CD14-positive monocyte (primary cell): ENCODE measurements at regions not wholly inside any gene's neighbourhood (a gene's known extent, or its start where the extent isn't known, plus 50 kb on each side); places are given as distances from the start of the nearest gene placed in this dataset.

Source experiments
- DNase-seq, 3 donors: peaks; one replicate each; pipeline ENCODE4 v3.0.0-alpha.2; 2011 to 2022
- H2AFZ ChIP-seq: 2 replicates; pipeline ENCODE4 v1.6.0; 2012; ENCODE audit warnings: mild to moderate bottlenecking, low read depth, low read length, inconsistent platforms; ENCODE audit not compliant: insufficient read depth, poor library complexity, severe bottlenecking
- H3K27ac ChIP-seq, 2 donors: 1 replicate in 1 of 2; 2 replicates in 1 of 2; pipeline ENCODE4 v1.5.1; 2012 to 2013; ENCODE audit warnings: low read length in 2 of 2, control low read depth in 1 of 2, inconsistent platforms in 1 of 2, low read depth in 1 of 2, mild to moderate bottlenecking in 1 of 2
- H3K27me3 ChIP-seq, 2 donors: one replicate each; pipeline versions ENCODE4 v1.6.0 to v1.6.1; 2011 to 2013; ENCODE audit warnings: low read length in 2 of 2; ENCODE audit not compliant: control insufficient read depth in 2 of 2, insufficient read depth in 2 of 2
- H3K36me3 ChIP-seq, 2 donors: replicated peaks in 1 of 2; 1 replicate in 1 of 2; 2 replicates in 1 of 2; pipeline versions ENCODE4 v1.5.1 to v1.6.1; 2012 to 2013; ENCODE audit warnings: low read length in 2 of 2, control low read depth in 1 of 2, inconsistent platforms in 1 of 2, mild to moderate bottlenecking in 1 of 2; ENCODE audit not compliant: insufficient read depth in 2 of 2, control insufficient read depth in 1 of 2
- H3K4me1 ChIP-seq, 2 donors: 1 replicate in 1 of 2; 2 replicates in 1 of 2; pipeline versions ENCODE4 v1.5.1 to v1.6.1; 2012 to 2013; ENCODE audit warnings: low read length in 2 of 2, control low read depth in 1 of 2, inconsistent platforms in 1 of 2, mild to moderate bottlenecking in 1 of 2, moderate library complexity in 1 of 2; ENCODE audit not compliant: insufficient read depth in 2 of 2, control insufficient read depth in 1 of 2
- H3K4me2 ChIP-seq: replicated peaks from 2 replicates; pipeline ENCODE3; 2012; ENCODE audit warnings: low read length, moderate library complexity, mild to moderate bottlenecking; ENCODE audit not compliant: poor library complexity, severe bottlenecking; ENCODE audit errors: extremely low read depth
- H3K4me3 ChIP-seq, 3 experiments: fragments of 200-600 bp in 1 of 3; sonication (generic) in 1 of 3; replicated peaks in 1 of 3; 1 replicate in 2 of 3; 2 replicates in 1 of 3; pipeline ENCODE4 v1.5.1; 2011 to 2013; ENCODE audit warnings: low read length in 3 of 3, mild to moderate bottlenecking in 3 of 3, control low read depth in 2 of 3, low read depth in 2 of 3, inconsistent platforms in 1 of 3, moderate library complexity in 1 of 3
- H3K79me2 ChIP-seq: 2 replicates; pipeline ENCODE4 v1.6.0; 2012; ENCODE audit warnings: mild to moderate bottlenecking, control low read depth, inconsistent platforms, low read length, moderate library complexity; ENCODE audit not compliant: insufficient read depth
- H3K9ac ChIP-seq: 2 replicates; pipeline ENCODE4 v1.6.0; 2017; ENCODE audit warnings: low read length, mild to moderate bottlenecking; ENCODE audit not compliant: insufficient read depth, poor library complexity, severe bottlenecking
- H3K9me3 ChIP-seq, 2 donors: replicated peaks in 1 of 2; 1 replicate in 1 of 2; 2 replicates in 1 of 2; pipeline versions ENCODE4 v1.5.1 to v1.6.1; 2012 to 2013; ENCODE audit warnings: low read length in 2 of 2, control low read depth in 1 of 2; ENCODE audit not compliant: control insufficient read depth in 1 of 2, insufficient read depth in 1 of 2
- H4K20me1 ChIP-seq: 2 replicates; pipeline ENCODE4 v1.6.0; 2012; ENCODE audit warnings: mild to moderate bottlenecking, low read length, control low read depth, moderate library complexity; ENCODE audit not compliant: insufficient read depth
- H3K27ac Mint-ChIP-seq, 7 donors: one replicate each; pipeline ENCODE4 v1.8.0; 2020; ENCODE audit warnings: mild to moderate bottlenecking in 7 of 7, mixed read lengths in 7 of 7, moderate library complexity in 6 of 7, inconsistent platforms in 2 of 7
- H3K27me3 Mint-ChIP-seq, 3 donors: one replicate each; pipeline ENCODE4 v1.8.0; 2021 to 2022; ENCODE audit warnings: low read depth in 3 of 3, mild to moderate bottlenecking in 3 of 3, mixed read lengths in 3 of 3, moderate library complexity in 3 of 3, inconsistent platforms in 1 of 3
- H3K36me3 Mint-ChIP-seq, 2 donors: one replicate each; pipeline ENCODE4 v1.8.0; 2020; ENCODE audit warnings: mixed read lengths in 2 of 2, inconsistent platforms in 1 of 2, mild to moderate bottlenecking in 1 of 2
- H3K4me1 Mint-ChIP-seq: one replicate; pipeline ENCODE4 v1.8.0; 2020; ENCODE audit warnings: mild to moderate bottlenecking, mixed read lengths
- H3K4me3 Mint-ChIP-seq, 2 donors: one replicate each; pipeline ENCODE4 v1.8.0; 2020; ENCODE audit warnings: mild to moderate bottlenecking in 2 of 2, mixed read lengths in 2 of 2, moderate library complexity in 1 of 2
- H3K9me3 Mint-ChIP-seq, 7 donors: one replicate each; pipeline ENCODE4 v1.8.0; 2020 to 2022; ENCODE audit warnings: mixed read lengths in 7 of 7, mild to moderate bottlenecking in 6 of 7, moderate library complexity in 6 of 7, inconsistent platforms in 2 of 7
- CTCF ChIP-seq: fragments of 200-600 bp; IDR thresholded peaks from one replicate; pipeline ENCODE4 v1.8.0; 2022; ENCODE audit warnings: antibody characterized with exemption, mild to moderate bottlenecking
- WGBS: methylation state at CpG from one replicate; pipeline ENCODE4 v1.1.5; 2013; ENCODE audit warnings: missing lambda C conversion rate; ENCODE audit not compliant: insufficient coverage; 5-methylcytosine and 5-hydroxymethylcytosine counted together
- intact Hi-C, 2 donors: fragments of 100-400 bp; cut with micrococcal nuclease; formaldehyde crosslinking; loops; one replicate each; pipeline versions ENCODE4 v1.15.0 to v1.15.1; 2023

- H3K27me3 Mint-ChIP-seq = peaks cover 0 to 2% (median 0%) of the 10 kb centered on the region in 3 donors
- no peak for DNase-seq
- H3K36me3 ChIP-seq = no peaks in the 10 kb centered on the region
Measured at GRCh38 chr13:66001140-66001539, 1229.0 kb downstream of the PCDH9 start.

GRCh38 chr13:65999411-65999810, 1230.7 kb downstream of the PCDH9 start:
- no peak for TF ChIP-seq CTCF
- Mint-ChIP-seq H3K36me3 (no peaks in the 10 kb centered on the region), H3K4me1 (no peaks in the 10 kb centered on the region), H3K9me3 (peaks cover 1 to 12% (median 2%) of the 10 kb centered on the region in 7 donors), H3K27ac (no peak overlapping the region), H3K4me3 (no peak overlapping the region), H3K27me3 (peaks cover 0 to 2% (median 0%) of the 10 kb centered on the region in 3 donors)
- Histone ChIP-seq H4K20me1 (no peaks in the 10 kb centered on the region), H3K79me2 (no peaks in the 10 kb centered on the region), H3K36me3 (no peaks in the 10 kb centered on the region), H3K4me2 (no peak overlapping the region), H3K4me3 (no peak overlapping the region), H2AFZ (no peak overlapping the region), H3K9me3 (peaks cover 3 to 5% of the 10 kb centered on the region in 2 donors), H3K27me3 (no peaks in the 10 kb centered on the region), H3K4me1 (no peaks in the 10 kb centered on the region), H3K9ac (no peak overlapping the region), H3K27ac (no peak overlapping the region)
- no peak for DNase-seq
- WGBS = no CpG with 5 or more reads among the region's 1 CpG
- intact Hi-C loops = no loop called here

More at GRCh38 chr13:66001140-66001539, 1229.0 kb downstream of the PCDH9 start:
- no peaks in the 10 kb centered on the region for H3K36me3 Mint-ChIP-seq
- peaks cover 2 to 15% (median 7%) of the 10 kb centered on the region in 7 donors for H3K9me3 Mint-ChIP-seq
- H3K27ac Mint-ChIP-seq = no peak overlapping the region
- H3K4me1 Mint-ChIP-seq = no peaks in the 10 kb centered on the region
- Histone ChIP-seq H2AFZ (no peak overlapping the region), H3K4me1 (no peaks in the 10 kb centered on the region), H3K27me3 (no peaks in the 10 kb centered on the region), H3K9me3 (peaks cover 0 to 8% of the 10 kb centered on the region in 2 donors), H3K4me3 (no peak overlapping the region), H4K20me1 (no peaks in the 10 kb centered on the region), H3K27ac (no peak overlapping the region), H3K4me2 (no peak overlapping the region), H3K9ac (no peak overlapping the region), H3K79me2 (no peaks in the 10 kb centered on the region)
- no peak overlapping the region for H3K4me3 Mint-ChIP-seq
- no CpG with 5 or more reads among the region's 1 CpG for WGBS
- intact Hi-C loops = no loop called here
- TF ChIP-seq CTCF = no peak
